ENCODE measurements at regions not wholly inside any gene's neighbourhood (a gene's known extent, or its start where the extent isn't known, plus 50 kb on each side); places are given as distances from the start of the nearest gene placed in this dataset.

GRCh38 chr6:68256391-68256790, 378.7 kb upstream of the ADGRB3 start:
- ChIA-PET POLR2A (no interaction called here), CTCF (no interaction called here)
- TF ChIP-seq CTCF (IDR thresholded peaks at IDR 0.05): no peak
- no peaks in the 10 kb centered on the region for H3K4me1 ChIP-seq (ENCODE audit: insufficient read depth, low read length)
- Mint-ChIP-seq H3K36me3 (ENCODE audit: low read depth) (no peaks in the 10 kb centered on the region), H3K4me1 (ENCODE audit: low read depth) (no peaks in the 10 kb centered on the region), H3K27me3 (no peaks in the 10 kb centered on the region), H3K4me3 (no peak overlapping the region), H3K27ac (no peak overlapping the region), H3K9me3 (peaks cover 11% of the 10 kb centered on the region)
- no peaks in the 10 kb centered on the region for H3K36me3 ChIP-seq (ENCODE audit: insufficient read depth, low read length)
- H3K9me3 ChIP-seq (ENCODE audit: control insufficient read depth in 1 of 2, insufficient read depth in 1 of 2, low read length in 2 of 2): peaks cover 5 to 6% of the 10 kb centered on the region in 2 experiments
- no peak overlapping the region for H3K27ac ChIP-seq (ENCODE audit: low read depth in 1 of 2, low read length in 2 of 2)
- intact Hi-C loops (cut with DNase I, micrococcal nuclease): no loop called here
- ATAC-seq (ENCODE audit: poor library complexity) (no peak), DNase-seq (no peak)
- H3K27me3 ChIP-seq (ENCODE audit: control insufficient read depth in 1 of 2, insufficient read depth in 2 of 2, low read length in 2 of 2): no peaks in the 10 kb centered on the region
- no peak overlapping the region for H3K4me3 ChIP-seq (ENCODE audit: low read length)

GRCh38 chr6:68252632-68253031, 382.4 kb upstream of the ADGRB3 start:
- ChIA-PET CTCF (no interaction called here), POLR2A (no interaction called here)
- Mint-ChIP-seq H3K36me3 (ENCODE audit: low read depth) (no peaks in the 10 kb centered on the region), H3K27me3 (no peaks in the 10 kb centered on the region), H3K4me1 (ENCODE audit: low read depth) (no peaks in the 10 kb centered on the region), H3K27ac (no peak overlapping the region), H3K4me3 (no peak overlapping the region), H3K9me3 (peaks cover 13% of the 10 kb centered on the region)
- no peaks in the 10 kb centered on the region for H3K4me1 ChIP-seq (ENCODE audit: insufficient read depth, low read length)
- H3K27me3 ChIP-seq (ENCODE audit: control insufficient read depth in 1 of 2, insufficient read depth in 2 of 2, low read length in 2 of 2): no peaks in the 10 kb centered on the region
- no peaks in the 10 kb centered on the region for H3K36me3 ChIP-seq (ENCODE audit: insufficient read depth, low read length)
- no peak overlapping the region for H3K27ac ChIP-seq (ENCODE audit: low read depth in 1 of 2, low read length in 2 of 2)
- H3K9me3 ChIP-seq (ENCODE audit: control insufficient read depth in 1 of 2, insufficient read depth in 1 of 2, low read length in 2 of 2): peaks cover 5 to 6% of the 10 kb centered on the region in 2 experiments
- DNase-seq (no peak), ATAC-seq (ENCODE audit: poor library complexity) (no peak)
- intact Hi-C loops (cut with DNase I, micrococcal nuclease): no loop called here
- H3K4me3 ChIP-seq (ENCODE audit: low read length): no peak overlapping the region
- TF ChIP-seq CTCF (IDR thresholded peaks at IDR 0.05): no peak

GRCh38 chr6:68247782-68248181, 387.3 kb upstream of the ADGRB3 start:
- no peaks in the 10 kb centered on the region for H3K27me3 ChIP-seq (ENCODE audit: control insufficient read depth in 1 of 2, insufficient read depth in 2 of 2, low read length in 2 of 2)
- no peaks in the 10 kb centered on the region for H3K36me3 Mint-ChIP-seq (ENCODE audit: low read depth)
- intact Hi-C loops (cut with DNase I, micrococcal nuclease): no loop called here
- H3K36me3 ChIP-seq (ENCODE audit: insufficient read depth, low read length): no peaks in the 10 kb centered on the region
- ATAC-seq (ENCODE audit: poor library complexity): no peak
- POLR2A ChIA-PET: no interaction called here
- H3K27ac Mint-ChIP-seq: no peak overlapping the region
- H3K4me3 ChIP-seq (ENCODE audit: low read length): no peak overlapping the region
- no peak overlapping the region for H3K27ac ChIP-seq (ENCODE audit: low read depth in 1 of 2, low read length in 2 of 2)
- no peaks in the 10 kb centered on the region for H3K27me3 Mint-ChIP-seq
- no peaks in the 10 kb centered on the region for H3K9me3 ChIP-seq (ENCODE audit: control insufficient read depth in 1 of 2, insufficient read depth in 1 of 2, low read length in 2 of 2)
- no peak for TF ChIP-seq CTCF (IDR thresholded peaks at IDR 0.05)
- H3K9me3 Mint-ChIP-seq: peaks cover 10% of the 10 kb centered on the region
- H3K4me1 ChIP-seq (ENCODE audit: insufficient read depth, low read length): no peaks in the 10 kb centered on the region
- CTCF ChIA-PET: no interaction called here
- H3K4me1 Mint-ChIP-seq (ENCODE audit: low read depth): no peaks in the 10 kb centered on the region
- H3K4me3 Mint-ChIP-seq: no peak overlapping the region
- no peak for DNase-seq
